ENCODE measurements at regions not wholly inside any gene's neighbourhood (a gene's known extent, or its start where the extent isn't known, plus 50 kb on each side); places are given as distances from the start of the nearest gene placed in this dataset.

- DNase-seq (ENCODE audit: low read depth) = no peak
- Histone ChIP-seq H3K4me3 (ENCODE audit: low read length) (no peak overlapping the region), H3K36me3 (ENCODE audit: control insufficient read depth, insufficient read depth, low read length, severe bottlenecking) (no peaks in the 10 kb centered on the region), H3K9ac (ENCODE audit: low read length) (no peak overlapping the region), H3K27me3 (replicated peaks; ENCODE audit: control insufficient read depth, insufficient read depth, low read length) (no peaks in the 10 kb centered on the region), H3K4me1 (ENCODE audit: control insufficient read depth, insufficient read depth, low read length) (peaks cover 8% of the 10 kb centered on the region), H3K9me3 (ENCODE audit: control insufficient read depth, low read length) (no peaks in the 10 kb centered on the region)
Observed at GRCh38 chr9:78622126-78622525, 325.2 kb downstream of the PSAT1 start.

GRCh38 chr9:78626971-78627370 lies 330.0 kb downstream of the PSAT1 start:
- Histone ChIP-seq H3K4me3 (ENCODE audit: low read length) (no peak overlapping the region), H3K9me3 (ENCODE audit: control insufficient read depth, low read length) (no peaks in the 10 kb centered on the region), H3K36me3 (ENCODE audit: control insufficient read depth, insufficient read depth, low read length, severe bottlenecking) (no peaks in the 10 kb centered on the region), H3K9ac (ENCODE audit: low read length) (no peak overlapping the region), H3K4me1 (ENCODE audit: control insufficient read depth, insufficient read depth, low read length) (no peaks in the 10 kb centered on the region), H3K27me3 (replicated peaks; ENCODE audit: control insufficient read depth, insufficient read depth, low read length) (peaks cover 4% of the 10 kb centered on the region)
- no peak for DNase-seq (ENCODE audit: low read depth)

- Histone ChIP-seq H3K9ac (ENCODE audit: low read length) (no peak overlapping the region), H3K36me3 (ENCODE audit: control insufficient read depth, insufficient read depth, low read length, severe bottlenecking) (no peaks in the 10 kb centered on the region), H3K4me3 (ENCODE audit: low read length) (no peak overlapping the region), H3K4me1 (ENCODE audit: control insufficient read depth, insufficient read depth, low read length) (no peaks in the 10 kb centered on the region), H3K9me3 (ENCODE audit: control insufficient read depth, low read length) (no peaks in the 10 kb centered on the region), H3K27me3 (replicated peaks; ENCODE audit: control insufficient read depth, insufficient read depth, low read length) (peaks cover 4% of the 10 kb centered on the region)
- DNase-seq (ENCODE audit: low read depth) = no peak
Observed at GRCh38 chr9:78630966-78631365, 334.0 kb downstream of the PSAT1 start.

GRCh38 chr9:78640728-78641127 lies 343.8 kb downstream of the PSAT1 start:
- H3K36me3 ChIP-seq (ENCODE audit: control insufficient read depth, insufficient read depth, low read length, severe bottlenecking) = no peaks in the 10 kb centered on the region
- H3K4me3 ChIP-seq (ENCODE audit: low read length) = no peak overlapping the region
- H3K4me1 ChIP-seq (ENCODE audit: control insufficient read depth, insufficient read depth, low read length) = no peaks in the 10 kb centered on the region
- no peaks in the 10 kb centered on the region for H3K27me3 ChIP-seq (replicated peaks; ENCODE audit: control insufficient read depth, insufficient read depth, low read length)
- H3K9me3 ChIP-seq (ENCODE audit: control insufficient read depth, low read length) = peaks cover 4% of the 10 kb centered on the region
- no peak for DNase-seq (ENCODE audit: low read depth)
- no peak overlapping the region for H3K9ac ChIP-seq (ENCODE audit: low read length)

- no peak overlapping the region for H3K9ac ChIP-seq (ENCODE audit: low read length)
- no peaks in the 10 kb centered on the region for H3K27me3 ChIP-seq (replicated peaks; ENCODE audit: control insufficient read depth, insufficient read depth, low read length)
- no peaks in the 10 kb centered on the region for H3K4me1 ChIP-seq (ENCODE audit: control insufficient read depth, insufficient read depth, low read length)
- H3K4me3 ChIP-seq (ENCODE audit: low read length) = no peak overlapping the region
- H3K36me3 ChIP-seq (ENCODE audit: control insufficient read depth, insufficient read depth, low read length, severe bottlenecking) = no peaks in the 10 kb centered on the region
- DNase-seq (ENCODE audit: low read depth) = peak; percentile 29
- peaks cover 11% of the 10 kb centered on the region for H3K9me3 ChIP-seq (ENCODE audit: control insufficient read depth, low read length)
Observed at GRCh38 chr9:78644359-78644758, 347.4 kb downstream of the PSAT1 start.

- no peak overlapping the region for H3K4me3 ChIP-seq (ENCODE audit: low read length)
- no peaks in the 10 kb centered on the region for H3K36me3 ChIP-seq (ENCODE audit: control insufficient read depth, insufficient read depth, low read length, severe bottlenecking)
- H3K9me3 ChIP-seq (ENCODE audit: control insufficient read depth, low read length) = no peaks in the 10 kb centered on the region
- H3K9ac ChIP-seq (ENCODE audit: low read length) = no peak overlapping the region
- DNase-seq (ENCODE audit: low read depth) = no peak
- no peaks in the 10 kb centered on the region for H3K4me1 ChIP-seq (ENCODE audit: control insufficient read depth, insufficient read depth, low read length)
- no peaks in the 10 kb centered on the region for H3K27me3 ChIP-seq (replicated peaks; ENCODE audit: control insufficient read depth, insufficient read depth, low read length)
Observed at GRCh38 chr9:78654324-78654723, 357.4 kb downstream of the PSAT1 start.

GRCh38 chr9:78663369-78663768 lies 366.4 kb downstream of the PSAT1 start:
- Histone ChIP-seq H3K4me3 (ENCODE audit: low read length) (no peak overlapping the region), H3K27me3 (replicated peaks; ENCODE audit: control insufficient read depth, insufficient read depth, low read length) (peaks cover 3% of the 10 kb centered on the region), H3K4me1 (ENCODE audit: control insufficient read depth, insufficient read depth, low read length) (no peaks in the 10 kb centered on the region), H3K9me3 (ENCODE audit: control insufficient read depth, low read length) (no peaks in the 10 kb centered on the region), H3K36me3 (ENCODE audit: control insufficient read depth, insufficient read depth, low read length, severe bottlenecking) (no peaks in the 10 kb centered on the region), H3K9ac (ENCODE audit: low read length) (no peak overlapping the region)
- no peak for DNase-seq (ENCODE audit: low read depth)

GRCh38 chr9:78664370-78664769 lies 367.4 kb downstream of the PSAT1 start:
- Histone ChIP-seq H3K9ac (ENCODE audit: low read length) (no peak overlapping the region), H3K9me3 (ENCODE audit: control insufficient read depth, low read length) (no peaks in the 10 kb centered on the region), H3K36me3 (ENCODE audit: control insufficient read depth, insufficient read depth, low read length, severe bottlenecking) (no peaks in the 10 kb centered on the region), H3K4me1 (ENCODE audit: control insufficient read depth, insufficient read depth, low read length) (no peaks in the 10 kb centered on the region), H3K4me3 (ENCODE audit: low read length) (no peak overlapping the region), H3K27me3 (replicated peaks; ENCODE audit: control insufficient read depth, insufficient read depth, low read length) (peaks cover 3% of the 10 kb centered on the region)
- no peak for DNase-seq (ENCODE audit: low read depth)

GRCh38 chr9:78666818-78667414 lies 370.0 kb downstream of the PSAT1 start:
- Histone ChIP-seq H3K9me3 (ENCODE audit: control insufficient read depth, low read length) (no peaks in the 10 kb centered on the region), H3K4me3 (ENCODE audit: low read length) (no peak overlapping the region), H3K36me3 (ENCODE audit: control insufficient read depth, insufficient read depth, low read length, severe bottlenecking) (no peaks in the 10 kb centered on the region), H3K27me3 (replicated peaks; ENCODE audit: control insufficient read depth, insufficient read depth, low read length) (peaks cover 3% of the 10 kb centered on the region), H3K9ac (ENCODE audit: low read length) (no peak overlapping the region), H3K4me1 (ENCODE audit: control insufficient read depth, insufficient read depth, low read length) (no peaks in the 10 kb centered on the region)
- no peak for DNase-seq (ENCODE audit: low read depth)

GRCh38 chr9:78668148-78668832 lies 371.4 kb downstream of the PSAT1 start:
- DNase-seq (ENCODE audit: low read depth) = no peak
- Histone ChIP-seq H3K4me1 (ENCODE audit: control insufficient read depth, insufficient read depth, low read length) (no peaks in the 10 kb centered on the region), H3K27me3 (replicated peaks; ENCODE audit: control insufficient read depth, insufficient read depth, low read length) (peaks cover 2% of the 10 kb centered on the region), H3K36me3 (ENCODE audit: control insufficient read depth, insufficient read depth, low read length, severe bottlenecking) (no peaks in the 10 kb centered on the region), H3K9ac (ENCODE audit: low read length) (no peak overlapping the region), H3K4me3 (ENCODE audit: low read length) (no peak overlapping the region), H3K9me3 (ENCODE audit: control insufficient read depth, low read length) (no peaks in the 10 kb centered on the region)

GRCh38 chr9:78669591-78669990 lies 372.7 kb downstream of the PSAT1 start:
- no peak for DNase-seq (ENCODE audit: low read depth)
- no peaks in the 10 kb centered on the region for H3K9me3 ChIP-seq (ENCODE audit: control insufficient read depth, low read length)
- no peaks in the 10 kb centered on the region for H3K36me3 ChIP-seq (ENCODE audit: control insufficient read depth, insufficient read depth, low read length, severe bottlenecking)
- H3K27me3 ChIP-seq (replicated peaks; ENCODE audit: control insufficient read depth, insufficient read depth, low read length) = no peaks in the 10 kb centered on the region
- H3K9ac ChIP-seq (ENCODE audit: low read length) = no peak overlapping the region
- H3K4me3 ChIP-seq (ENCODE audit: low read length) = no peak overlapping the region
- H3K4me1 ChIP-seq (ENCODE audit: control insufficient read depth, insufficient read depth, low read length) = no peaks in the 10 kb centered on the region

- Histone ChIP-seq H3K36me3 (ENCODE audit: control insufficient read depth, insufficient read depth, low read length, severe bottlenecking) (no peaks in the 10 kb centered on the region), H3K4me3 (ENCODE audit: low read length) (no peak overlapping the region), H3K9ac (ENCODE audit: low read length) (no peak overlapping the region), H3K27me3 (replicated peaks; ENCODE audit: control insufficient read depth, insufficient read depth, low read length) (no peaks in the 10 kb centered on the region), H3K4me1 (ENCODE audit: control insufficient read depth, insufficient read depth, low read length) (no peaks in the 10 kb centered on the region), H3K9me3 (ENCODE audit: control insufficient read depth, low read length) (no peaks in the 10 kb centered on the region)
- DNase-seq (ENCODE audit: low read depth) = no peak
Observed at GRCh38 chr9:78671785-78672184, 374.9 kb downstream of the PSAT1 start.

All from adipocyte (in vitro differentiated cells).